Caco-2 (cell line): ENCODE measurements at regions not wholly inside any gene's neighbourhood (a gene's known extent, or its start where the extent isn't known, plus 50 kb on each side); places are given as distances from the start of the nearest gene placed in this dataset.

Experiments
- BruUV-seq: library from RNA; stranded (reverse); fragments of 400-500 nt; replicated peaks from 2 replicates; lab custom pipeline; 2021; lab: Mats Ljungman, UMichigan
- CTCF ChIA-PET: fragments of 300-600 bp; sonication (Branson Sonifier 250); formaldehyde crosslinking; loops from one replicate; lab custom pipeline; 2022; ENCODE audit warnings: antibody characterized with exemption; lab: Charles Lee
- POLR2A ChIA-PET: fragments of 300-600 bp; sonication (Branson Sonifier 250); formaldehyde crosslinking; loops from one replicate; lab custom pipeline; 2022; ENCODE audit warnings: antibody characterized with exemption; lab: Charles Lee
- DNase-seq, 2 experiments: peaks; one replicate each; pipeline versions ENCODE4 v3.0.0 to v3.0.0-alpha.2; 2020 to 2022
- H3K27me3 ChIP-seq: replicated peaks from 2 replicates; pipeline ENCODE4 v1.6.0; 2011; ENCODE audit warnings: low read length; ENCODE audit not compliant: control insufficient read depth, insufficient read depth
- H3K36me3 ChIP-seq: 2 replicates; pipeline ENCODE4 v1.5.1; 2011; ENCODE audit warnings: low read length; ENCODE audit not compliant: control insufficient read depth, insufficient read depth
- H3K4me1 ChIP-seq: fragments of 250-450 bp; sonication (Bioruptor Pico); 2 replicates; pipeline ENCODE4 v1.5.1; 2020; ENCODE audit warnings: mild to moderate bottlenecking
- H3K4me3 ChIP-seq: 2 replicates; pipeline ENCODE4 v1.5.1; 2011; ENCODE audit warnings: low read depth, mild to moderate bottlenecking, control low read depth, low read length
- H3K9me3 ChIP-seq: fragments of 250-450 bp; sonication (Bioruptor Pico); 2 replicates; pipeline ENCODE4 v1.5.1; 2020; ENCODE audit warnings: mild to moderate bottlenecking, moderate library complexity
- H3K27ac Mint-ChIP-seq: one replicate; pipeline ENCODE4 v1.8.0; 2022; ENCODE audit warnings: mixed read lengths; ENCODE audit not compliant: unreplicated experiment
- H3K27me3 Mint-ChIP-seq: one replicate; pipeline ENCODE4 v1.8.0; 2022; ENCODE audit warnings: mixed read lengths; ENCODE audit not compliant: insufficient read depth, unreplicated experiment
- H3K36me3 Mint-ChIP-seq: one replicate; pipeline ENCODE4 v1.8.0; 2022; ENCODE audit warnings: mild to moderate bottlenecking, mixed read lengths; ENCODE audit not compliant: insufficient read depth, unreplicated experiment
- H3K4me1 Mint-ChIP-seq: one replicate; pipeline ENCODE4 v1.8.0; 2022; ENCODE audit warnings: low read depth, mixed read lengths; ENCODE audit not compliant: unreplicated experiment
- H3K4me3 Mint-ChIP-seq: one replicate; pipeline ENCODE4 v1.8.0; 2022; ENCODE audit warnings: mild to moderate bottlenecking, moderate library complexity, mixed read lengths; ENCODE audit not compliant: unreplicated experiment
- H3K9me3 Mint-ChIP-seq: one replicate; pipeline ENCODE4 v1.8.0; 2022; ENCODE audit warnings: mixed read lengths; ENCODE audit not compliant: unreplicated experiment
- CTCF ChIP-seq, 2 experiments: fragments of 200-600 bp in 1 of 2; IDR thresholded peaks; 1 replicate in 1 of 2; 2 replicates in 1 of 2; pipeline versions ENCODE4 v1.5.1 to v1.8.0; 2011 to 2022; ENCODE audit warnings: antibody characterized with exemption in 1 of 2, control low read depth in 1 of 2, inconsistent platforms in 1 of 2, low read depth in 1 of 2, low read length in 1 of 2, mild to moderate bottlenecking in 1 of 2, moderate library complexity in 1 of 2; ENCODE audit not compliant: insufficient read depth in 1 of 2, severe bottlenecking in 1 of 2, unreplicated experiment in 1 of 2
- intact Hi-C: fragments of 100-400 bp; cut with micrococcal nuclease; formaldehyde crosslinking; loops from one replicate; pipeline ENCODE4 v1.10.0; 2022; ENCODE audit not compliant: unreplicated experiment

DNA sequence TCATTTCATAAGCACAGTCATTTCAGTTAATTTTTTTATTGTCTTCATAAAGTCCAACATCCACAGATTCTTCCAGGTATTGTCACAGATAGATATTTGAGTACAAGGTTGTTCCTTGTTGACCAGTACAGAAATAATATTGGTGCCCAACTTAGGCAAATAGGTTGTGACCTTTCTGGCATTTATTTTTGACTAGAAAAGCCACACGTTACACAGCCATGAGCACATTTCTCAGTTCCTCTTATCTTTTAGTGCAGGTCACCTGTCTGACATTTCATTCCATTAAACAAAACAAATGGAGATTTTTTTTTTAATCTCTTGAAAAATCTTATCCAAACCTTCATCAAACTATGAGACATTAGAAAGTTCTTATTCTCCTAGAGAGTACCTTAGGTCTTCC is 428.8 kb downstream of the ZNF521 start:
- H3K9me3 Mint-ChIP-seq = no peaks in the 10 kb centered on the region
- no peaks in the 10 kb centered on the region for H3K27me3 Mint-ChIP-seq
- Histone ChIP-seq H3K4me3 (no peak overlapping the region), H3K27me3 (no peaks in the 10 kb centered on the region), H3K4me1 (peaks cover 5% of the 10 kb centered on the region; the same call in 1 of the 2 replicates), H3K9me3 (no peaks in the 10 kb centered on the region), H3K36me3 (no peaks in the 10 kb centered on the region)
- peaks cover 17% of the 10 kb centered on the region for H3K4me1 Mint-ChIP-seq
- TF ChIP-seq CTCF (IDR thresholded peaks at IDR 0.05; ENCODE audit: insufficient read depth in 1 of 2, low read depth in 1 of 2, low read length in 1 of 2, severe bottlenecking in 1 of 2, unreplicated experiment in 1 of 2) = no peak
- no peak for DNase-seq
- ChIA-PET CTCF (no interaction called here), POLR2A (no interaction called here)
- BruUV-seq = no TSS peak
- intact Hi-C loops = no loop called here
- no peak overlapping the region for H3K27ac Mint-ChIP-seq
- H3K4me3 Mint-ChIP-seq = no peak overlapping the region
- no peaks in the 10 kb centered on the region for H3K36me3 Mint-ChIP-seq

DNA sequence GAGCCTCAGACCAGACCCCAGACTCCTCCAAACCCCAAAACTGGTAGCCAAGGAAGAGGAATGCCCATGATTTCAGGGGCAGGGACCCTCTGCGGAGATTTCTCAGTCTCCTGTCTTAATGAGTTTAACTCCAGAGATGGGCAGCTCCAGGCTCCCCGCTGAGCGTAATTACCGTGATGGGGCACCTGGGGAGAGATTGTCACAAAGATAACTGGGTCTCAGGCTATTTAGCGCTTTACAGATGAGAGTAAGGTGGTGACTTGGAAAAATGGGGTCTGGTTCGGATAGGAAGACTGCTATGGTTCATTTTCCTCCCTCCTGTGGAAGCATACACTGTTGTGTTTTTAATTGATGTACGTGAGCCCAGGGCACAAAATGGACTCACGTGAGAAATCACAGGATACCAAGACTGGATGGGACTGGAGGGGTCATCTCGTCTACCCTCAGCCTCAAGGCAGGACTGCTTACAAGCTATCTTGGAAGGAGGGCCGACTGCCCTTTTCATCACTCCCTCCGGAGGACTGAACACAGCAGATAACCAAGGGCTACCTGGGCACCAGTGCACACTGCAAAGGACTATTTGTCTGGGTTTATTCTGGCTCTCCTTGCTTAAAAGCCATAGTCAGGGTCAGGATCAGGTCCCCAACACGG is 427.8 kb downstream of the ZNF521 start:
- no peaks in the 10 kb centered on the region for H3K27me3 ChIP-seq
- CTCF ChIA-PET = no interaction called here

DNA sequence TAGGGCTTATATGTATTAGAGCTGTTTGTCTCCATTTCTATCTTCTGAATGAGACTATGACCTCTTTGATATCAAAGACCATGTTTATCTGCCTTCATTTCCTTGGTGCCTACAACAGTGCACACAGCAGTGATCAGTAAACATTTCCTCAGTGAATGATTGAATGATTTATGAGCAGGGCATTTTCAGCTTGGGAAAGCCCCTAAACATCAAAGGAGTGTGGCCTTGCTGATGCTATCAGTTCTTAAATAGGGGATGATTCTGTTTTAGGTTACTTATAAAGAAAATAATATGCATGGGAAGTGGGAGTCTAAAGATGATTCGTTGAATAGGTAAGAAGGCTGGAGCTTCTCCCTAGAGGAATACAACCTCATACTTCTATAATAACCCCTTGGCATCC is 425.3 kb downstream of the ZNF521 start:
- Histone ChIP-seq H3K4me1 (peaks cover 22% of the 10 kb centered on the region), H3K27me3 (no peaks in the 10 kb centered on the region), H3K36me3 (no peaks in the 10 kb centered on the region), H3K4me3 (no peak overlapping the region), H3K9me3 (no peaks in the 10 kb centered on the region)
- Mint-ChIP-seq H3K36me3 (no peaks in the 10 kb centered on the region), H3K4me1 (peaks cover 37% of the 10 kb centered on the region), H3K9me3 (no peaks in the 10 kb centered on the region), H3K27me3 (no peaks in the 10 kb centered on the region), H3K4me3 (no peak overlapping the region), H3K27ac (peak overlapping the region; percentile 42)
- intact Hi-C loops = no loop called here
- POLR2A ChIA-PET = no interaction called here
- CTCF ChIA-PET = no interaction called here
- no peak for DNase-seq
- TF ChIP-seq CTCF (IDR thresholded peaks at IDR 0.05; ENCODE audit: insufficient read depth in 1 of 2, low read depth in 1 of 2, low read length in 1 of 2, severe bottlenecking in 1 of 2, unreplicated experiment in 1 of 2) = no peak
- no TSS peak for BruUV-seq

More for the DNA sequence above, 427.8 kb downstream of the ZNF521 start:
- no peak for DNase-seq
- H3K36me3 ChIP-seq = no peaks in the 10 kb centered on the region
- no peak overlapping the region for H3K27ac Mint-ChIP-seq
- no peak overlapping the region for H3K4me3 ChIP-seq
- H3K36me3 Mint-ChIP-seq = no peaks in the 10 kb centered on the region
- H3K4me1 ChIP-seq = peaks cover 5% of the 10 kb centered on the region; the same call in 1 of the 2 replicates
- no peaks in the 10 kb centered on the region for H3K9me3 ChIP-seq
- H3K4me1 Mint-ChIP-seq = peaks cover 17% of the 10 kb centered on the region
- POLR2A ChIA-PET = no interaction called here
- no peak for TF ChIP-seq CTCF (IDR thresholded peaks at IDR 0.05; ENCODE audit: insufficient read depth in 1 of 2, low read depth in 1 of 2, low read length in 1 of 2, severe bottlenecking in 1 of 2, unreplicated experiment in 1 of 2)
- H3K9me3 Mint-ChIP-seq = no peaks in the 10 kb centered on the region
- no TSS peak for BruUV-seq
- no peaks in the 10 kb centered on the region for H3K27me3 Mint-ChIP-seq
- intact Hi-C loops = no loop called here
- no peak overlapping the region for H3K4me3 Mint-ChIP-seq
